A549 (cell line): ENCODE measurements at regions not wholly inside any gene's neighbourhood (a gene's known extent, or its start where the extent isn't known, plus 50 kb on each side); places are given as distances from the start of the nearest gene placed in this dataset.

Experiments
- ATAC-seq, 2 experiments: fragments of 200-7000 bp in 1 of 2; fragments of >200 bp in 1 of 2; cut with Nextera tagmentation in 1 of 2; cut with Tn5 transposase in 1 of 2; 3 replicates each; pipeline versions ENCODE4 v1.8.0 to v1.9.1; 2018 to 2020; ENCODE audit warnings: mild to moderate bottlenecking in 1 of 2, moderate library complexity in 1 of 2
- CTCF ChIA-PET: fragments of 300-600 bp; sonication (Branson Sonifier 250); formaldehyde crosslinking; extraction: SDS; loops from one replicate; lab custom pipeline; 2021; ENCODE audit warnings: antibody characterized with exemption, inconsistent platforms; lab: Yijun Ruan, JAX
- POLR2A ChIA-PET: fragments of 350-600 bp; formaldehyde crosslinking; extraction: SDS; loops from one replicate; lab custom pipeline; 2021; ENCODE audit warnings: antibody characterized with exemption, inconsistent platforms; lab: Yijun Ruan, JAX
- DNase-seq, 2 experiments: peaks; one replicate each; pipeline versions ENCODE4 v3.0.0 to v3.0.0-alpha.2; 2011 to 2016; ENCODE audit warnings: low read depth in 1 of 2, low spot score in 1 of 2
- FAIRE-seq: peaks from 2 replicates; lab custom pipeline; 2011; peaks lifted over from hg19 to GRCh38; lab: Jason Lieb, UNC
- H3K27ac ChIP-seq, 2 experiments: fragments of >200 bp; sonication (Bioruptor Twin); formaldehyde crosslinking; 3 replicates each; pipeline ENCODE4 v1.5.1; 2016 to 2017
- H3K4me1 ChIP-seq: fragments of >200 bp; sonication (Bioruptor Twin); formaldehyde crosslinking; 3 replicates; pipeline ENCODE4 v1.6.1; 2016
- H3K4me2 ChIP-seq: fragments of >200 bp; sonication (Bioruptor Twin); formaldehyde crosslinking; 3 replicates; pipeline ENCODE4 v1.6.1; 2016
- H3K4me3 ChIP-seq: fragments of >200 bp; sonication (Bioruptor Twin); formaldehyde crosslinking; 3 replicates; pipeline ENCODE4 v1.5.1; 2016
- H3K9me3 ChIP-seq: fragments of >200 bp; sonication (Bioruptor Twin); formaldehyde crosslinking; 3 replicates; pipeline ENCODE4 v1.6.1; 2016
- BHLHE40 ChIP-seq: IDR thresholded peaks from 2 replicates; pipeline ENCODE4 v1.6.1; 2012; ENCODE audit warnings: low read depth, low read length, inconsistent platforms
- CBX2 ChIP-seq: fragments of 200-600 bp; sonication (generic); IDR thresholded peaks from 2 replicates; pipeline ENCODE4 v1.6.1; 2016; ENCODE audit warnings: low read depth, mild to moderate bottlenecking, borderline replicate concordance
- CBX8 ChIP-seq: fragments of 200-600 bp; sonication (generic); IDR thresholded peaks from 2 replicates; pipeline ENCODE4 v1.6.1; 2016
- CEBPB ChIP-seq, 2 experiments: fragments of >200 bp in 1 of 2; sonication (Bioruptor Twin) in 1 of 2; formaldehyde crosslinking in 1 of 2; IDR thresholded peaks; 2 replicates each; pipeline ENCODE4 v1.6.1; 2012 to 2016
- CHD2 ChIP-seq: fragments of 150-350 bp; IDR thresholded peaks from 2 replicates; pipeline ENCODE4 v1.6.1; 2014; ENCODE audit warnings: low read length; ENCODE audit not compliant: partially characterized antibody
- EHMT2 ChIP-seq: fragments of 200-600 bp; sonication (generic); IDR thresholded peaks from 2 replicates; pipeline ENCODE4 v1.6.1; 2016; ENCODE audit warnings: antibody characterized with exemption, low read depth, mild to moderate bottlenecking, moderate library complexity
- EP300 ChIP-seq, 2 experiments: fragments of >200 bp; sonication (Bioruptor Twin); formaldehyde crosslinking; IDR thresholded peaks; 2 replicates in 1 of 2; 3 replicates in 1 of 2; pipeline ENCODE4 v1.6.1; 2016 to 2017
- ESRRA ChIP-seq: fragments of 150-350 bp; IDR thresholded peaks from 2 replicates; pipeline ENCODE4 v1.6.1; 2014; ENCODE audit warnings: mild to moderate bottlenecking, low read length, borderline replicate concordance
- FOXS1 ChIP-seq: fragments of 250-450 bp; sonication (Bioruptor Pico); IDR thresholded peaks from 2 replicates; pipeline ENCODE4 v1.5.0; 2020; ENCODE audit warnings: mild to moderate bottlenecking, moderate library complexity
- HDAC2 ChIP-seq: fragments of 200-600 bp; sonication (generic); IDR thresholded peaks from 2 replicates; pipeline ENCODE4 v1.6.1; 2016
- HEYL ChIP-seq: fragments of 250-450 bp; sonication (Bioruptor Pico); IDR thresholded peaks from 2 replicates; pipeline ENCODE4 v1.8.0; 2021; ENCODE audit warnings: mild to moderate bottlenecking, moderate library complexity
- JUN ChIP-seq, 2 experiments: fragments of >200 bp; sonication (Bioruptor Twin); formaldehyde crosslinking; IDR thresholded peaks; 2 replicates in 1 of 2; 3 replicates in 1 of 2; pipeline ENCODE4 v1.6.1; 2016 to 2017
- KDM5A ChIP-seq: fragments of 200-600 bp; sonication (generic); IDR thresholded peaks from 2 replicates; pipeline ENCODE4 v1.6.1; 2016; ENCODE audit warnings: antibody characterized with exemption, mild to moderate bottlenecking
- MAFK ChIP-seq: fragments of 450-650 bp; IDR thresholded peaks from 2 replicates; pipeline ENCODE4 v1.6.1; 2014; ENCODE audit not compliant: partially characterized antibody
- MYC ChIP-seq: IDR thresholded peaks from 2 replicates; pipeline ENCODE4 v1.6.1; 2012; ENCODE audit warnings: mild to moderate bottlenecking, inconsistent platforms, low read length, improper control_type of control experiment, borderline replicate concordance
- NR3C1 ChIP-seq: fragments of >200 bp; sonication (Bioruptor Twin); formaldehyde crosslinking; IDR thresholded peaks from 3 replicates; pipeline ENCODE4 v1.6.1; 2017
- PBX3 ChIP-seq: IDR thresholded peaks from 2 replicates; pipeline ENCODE4 v1.6.1; 2012
- RFX5 ChIP-seq: fragments of 450-650 bp; IDR thresholded peaks from 2 replicates; pipeline ENCODE4 v1.7.1; 2014; ENCODE audit warnings: antibody characterized with exemption, mild to moderate bottlenecking, moderate library complexity
- SREBF2 ChIP-seq: fragments of 450-650 bp; IDR thresholded peaks from 2 replicates; pipeline ENCODE4 v1.6.1; 2014; ENCODE audit warnings: mild to moderate bottlenecking, moderate library complexity
- TFCP2L1 ChIP-seq: fragments of 250-450 bp; sonication (Bioruptor Pico); IDR thresholded peaks from 2 replicates; pipeline ENCODE4 v1.5.0; 2021; ENCODE audit warnings: mild to moderate bottlenecking
- ZC3H11A ChIP-seq: fragments of 450-650 bp; IDR thresholded peaks from 2 replicates; pipeline ENCODE4 v1.6.1; 2014; ENCODE audit warnings: antibody characterized with exemption, mild to moderate bottlenecking
- ZNF302 ChIP-seq: fragments of 250-450 bp; sonication (Bioruptor Pico); IDR thresholded peaks from 2 replicates; pipeline ENCODE4 v1.9.0; 2021; ENCODE audit warnings: inconsistent platforms, mild to moderate bottlenecking, moderate library complexity
- ZSCAN20 ChIP-seq: fragments of 250-450 bp; sonication (Bioruptor Pico); IDR thresholded peaks from 2 replicates; pipeline ENCODE4 v1.8.0; 2022; ENCODE audit warnings: mild to moderate bottlenecking, moderate library complexity
- WGBS: methylation state at CpG from one replicate; pipeline ENCODE4 v1.1.6; 2017; ENCODE audit errors: missing lambda C conversion rate; 5-methylcytosine and 5-hydroxymethylcytosine counted together
- TF ChIP-seq, protein P1 (sequence below): fragments of 450-650 bp; IDR thresholded peaks from 2 replicates; pipeline ENCODE4 v1.6.1; 2014; ENCODE audit warnings: antibody characterized with exemption
- TF ChIP-seq, protein P2 (sequence below): fragments of >200 bp; sonication (Bioruptor Twin); formaldehyde crosslinking; IDR thresholded peaks from 3 replicates; pipeline ENCODE4 v1.5.1; 2016
- TF ChIP-seq, protein P3 (sequence below): IDR thresholded peaks from 2 replicates; pipeline ENCODE4 v1.6.1; 2012

GRCh38 chr5:28234356-28234968 is 1196.1 kb upstream of the CDH9 start:
- ATAC-seq (no peak), DNase-seq (no peak), FAIRE-seq (no peak)
- H3K27ac ChIP-seq, result no peak overlapping the region
- TF ChIP-seq FOXS1 (CRISPR knock-in tag) (no peak), CBX8 (no peak), NR3C1 (no peak), HDAC2 (no peak), MYC (no peak), BHLHE40 (no peak), EP300 (IDR thresholded peaks at IDR 0.05) (no peak), HEYL (CRISPR knock-in tag) (no peak), PBX3 (no peak), ZC3H11A (no peak), JUN (IDR thresholded peaks at IDR 0.05) (no peak), RFX5 (no peak), TFCP2L1 (CRISPR knock-in tag) (no peak), CBX2 (no peak), ZSCAN20 (no peak), EHMT2 (no peak), CEBPB (IDR thresholded peaks at IDR 0.05) (no peak), KDM5A (no peak)
- TF ChIP-seq, protein P1, sequence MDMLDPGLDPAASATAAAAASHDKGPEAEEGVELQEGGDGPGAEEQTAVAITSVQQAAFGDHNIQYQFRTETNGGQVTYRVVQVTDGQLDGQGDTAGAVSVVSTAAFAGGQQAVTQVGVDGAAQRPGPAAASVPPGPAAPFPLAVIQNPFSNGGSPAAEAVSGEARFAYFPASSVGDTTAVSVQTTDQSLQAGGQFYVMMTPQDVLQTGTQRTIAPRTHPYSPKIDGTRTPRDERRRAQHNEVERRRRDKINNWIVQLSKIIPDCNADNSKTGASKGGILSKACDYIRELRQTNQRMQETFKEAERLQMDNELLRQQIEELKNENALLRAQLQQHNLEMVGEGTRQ, result no peak
- TF ChIP-seq, protein P2, sequence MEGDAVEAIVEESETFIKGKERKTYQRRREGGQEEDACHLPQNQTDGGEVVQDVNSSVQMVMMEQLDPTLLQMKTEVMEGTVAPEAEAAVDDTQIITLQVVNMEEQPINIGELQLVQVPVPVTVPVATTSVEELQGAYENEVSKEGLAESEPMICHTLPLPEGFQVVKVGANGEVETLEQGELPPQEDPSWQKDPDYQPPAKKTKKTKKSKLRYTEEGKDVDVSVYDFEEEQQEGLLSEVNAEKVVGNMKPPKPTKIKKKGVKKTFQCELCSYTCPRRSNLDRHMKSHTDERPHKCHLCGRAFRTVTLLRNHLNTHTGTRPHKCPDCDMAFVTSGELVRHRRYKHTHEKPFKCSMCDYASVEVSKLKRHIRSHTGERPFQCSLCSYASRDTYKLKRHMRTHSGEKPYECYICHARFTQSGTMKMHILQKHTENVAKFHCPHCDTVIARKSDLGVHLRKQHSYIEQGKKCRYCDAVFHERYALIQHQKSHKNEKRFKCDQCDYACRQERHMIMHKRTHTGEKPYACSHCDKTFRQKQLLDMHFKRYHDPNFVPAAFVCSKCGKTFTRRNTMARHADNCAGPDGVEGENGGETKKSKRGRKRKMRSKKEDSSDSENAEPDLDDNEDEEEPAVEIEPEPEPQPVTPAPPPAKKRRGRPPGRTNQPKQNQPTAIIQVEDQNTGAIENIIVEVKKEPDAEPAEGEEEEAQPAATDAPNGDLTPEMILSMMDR, result no peak
- H3K9me3 ChIP-seq, result no peaks in the 10 kb centered on the region
- POLR2A ChIA-PET, result no interaction called here
- 39% methylated on average over 1 of the region's 1 CpG for WGBS
- H3K4me1 ChIP-seq, result no peaks in the 10 kb centered on the region
- H3K4me2 ChIP-seq, result no peak overlapping the region
- H3K4me3 ChIP-seq, result no peak overlapping the region
- CTCF ChIA-PET, result interaction anchor here (0.6 kb wide), 1 partner anchor 57 kb away, joined by 3 read pairs; no protein-coding TSS in a partner anchor

- CTCF ChIA-PET, result no interaction called here
- Histone ChIP-seq H3K4me2 (no peak overlapping the region), H3K27ac (no peak overlapping the region), H3K4me1 (peaks cover 6% of the 10 kb centered on the region; the same call in 1 of the 3 replicates), H3K9me3 (no peaks in the 10 kb centered on the region), H3K4me3 (no peak overlapping the region)
- POLR2A ChIA-PET, result no interaction called here
- WGBS, result 63% methylated on average over 3 of the region's 3 CpGs
- FAIRE-seq, result no peak
- no peak for ATAC-seq
- TF ChIP-seq EP300 (IDR thresholded peaks at IDR 0.05) (no peak), ESRRA (no peak), KDM5A (no peak), SREBF2 (no peak), CHD2 (no peak), HEYL (CRISPR knock-in tag) (no peak), BHLHE40 (no peak), NR3C1 (no peak), ZNF302 (no peak), PBX3 (no peak), MAFK (no peak)
- TF ChIP-seq, protein P3, sequence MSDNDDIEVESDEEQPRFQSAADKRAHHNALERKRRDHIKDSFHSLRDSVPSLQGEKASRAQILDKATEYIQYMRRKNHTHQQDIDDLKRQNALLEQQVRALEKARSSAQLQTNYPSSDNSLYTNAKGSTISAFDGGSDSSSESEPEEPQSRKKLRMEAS, result no peak
- DNase-seq, result no peak
Measured at GRCh38 chr5:28226407-28226806, 1188.0 kb upstream of the CDH9 start.
